ENCODE measurements at regions not wholly inside any gene's neighbourhood (a gene's known extent, or its start where the extent isn't known, plus 50 kb on each side); places are given as distances from the start of the nearest gene placed in this dataset.

- no peaks in the 10 kb centered on the region for H3K27me3 Mint-ChIP-seq
- no peak overlapping the region for H3K4me3 Mint-ChIP-seq (ENCODE audit: low read depth)
- H3K4me1 Mint-ChIP-seq (ENCODE audit: low read depth): peaks cover 5% of the 10 kb centered on the region
- TF ChIP-seq CTCF (IDR thresholded peaks at IDR 0.05; ENCODE audit: unreplicated experiment): no peak
- H3K36me3 Mint-ChIP-seq (ENCODE audit: insufficient read depth): no peaks in the 10 kb centered on the region
- no peaks in the 10 kb centered on the region for H3K9me3 Mint-ChIP-seq (ENCODE audit: low read depth)
- DNase-seq (ENCODE audit: low spot score, unreplicated experiment): no peak
- no peak overlapping the region for H3K27ac Mint-ChIP-seq
Measured at GRCh38 chr3:6262010-6262409, 598.9 kb upstream of the GRM7 start.

GRCh38 chr3:6264036-6264435, 596.9 kb upstream of the GRM7 start:
- DNase-seq (ENCODE audit: low spot score, unreplicated experiment): no peak
- Mint-ChIP-seq H3K36me3 (ENCODE audit: insufficient read depth) (no peaks in the 10 kb centered on the region), H3K27me3 (no peaks in the 10 kb centered on the region)

DNA sequence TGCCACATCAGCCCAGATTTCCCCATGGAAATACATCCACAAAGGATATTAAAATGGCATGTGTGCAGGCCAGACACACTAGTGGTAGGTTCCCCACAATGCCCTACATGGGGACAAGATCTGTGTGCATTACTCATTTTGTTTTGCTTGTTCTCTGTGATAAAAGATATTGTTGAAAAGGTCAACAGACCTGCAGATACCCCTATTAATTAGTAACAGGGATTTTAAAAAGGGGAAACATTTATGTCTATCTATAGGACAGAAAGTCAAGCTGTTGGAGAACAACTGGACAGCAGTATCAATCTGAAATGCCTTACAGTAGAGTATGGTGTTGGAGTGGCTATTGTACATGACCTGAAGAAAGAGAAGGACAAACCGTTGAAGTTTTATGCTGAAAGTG, 596.0 kb upstream of the GRM7 start:
- Mint-ChIP-seq H3K36me3 (ENCODE audit: insufficient read depth) (no peaks in the 10 kb centered on the region), H3K27me3 (no peaks in the 10 kb centered on the region), H3K9me3 (ENCODE audit: low read depth) (peaks cover 2% of the 10 kb centered on the region), H3K4me3 (ENCODE audit: low read depth) (no peak overlapping the region), H3K27ac (no peak overlapping the region), H3K4me1 (ENCODE audit: low read depth) (peaks cover 5% of the 10 kb centered on the region)
- no peak for DNase-seq (ENCODE audit: low spot score, unreplicated experiment)
- TF ChIP-seq CTCF (IDR thresholded peaks at IDR 0.05; ENCODE audit: unreplicated experiment): no peak

More at GRCh38 chr3:6264036-6264435, 596.9 kb upstream of the GRM7 start:
- H3K4me1 Mint-ChIP-seq (ENCODE audit: low read depth): peaks cover 5% of the 10 kb centered on the region
- no peak for TF ChIP-seq CTCF (IDR thresholded peaks at IDR 0.05; ENCODE audit: unreplicated experiment)
- no peak overlapping the region for H3K4me3 Mint-ChIP-seq (ENCODE audit: low read depth)
- no peak overlapping the region for H3K27ac Mint-ChIP-seq
- H3K9me3 Mint-ChIP-seq (ENCODE audit: low read depth): peaks cover 2% of the 10 kb centered on the region

DNA sequence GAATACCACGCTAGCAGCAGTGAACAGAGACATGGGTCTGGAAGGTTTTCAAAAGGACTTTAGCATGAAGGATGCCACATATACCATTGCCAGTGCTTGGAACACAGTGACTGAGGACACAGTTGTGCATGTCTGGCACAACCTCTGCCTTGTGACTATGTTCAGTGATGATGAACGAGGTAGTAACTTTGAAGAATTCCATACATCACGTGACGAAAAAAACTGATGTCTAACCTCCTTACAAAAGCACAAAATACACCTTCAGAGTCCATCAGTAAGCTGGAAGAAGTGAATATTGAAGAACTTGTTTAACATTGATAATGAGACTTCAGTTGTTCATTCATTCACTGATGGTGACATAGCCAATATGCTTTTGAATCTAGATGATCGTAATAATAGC, 594.8 kb upstream of the GRM7 start:
- no peaks in the 10 kb centered on the region for H3K27me3 Mint-ChIP-seq
- H3K36me3 Mint-ChIP-seq (ENCODE audit: insufficient read depth): no peaks in the 10 kb centered on the region
- no peak overlapping the region for H3K27ac Mint-ChIP-seq
- peaks cover 6% of the 10 kb centered on the region for H3K9me3 Mint-ChIP-seq (ENCODE audit: low read depth)
- peaks cover 5% of the 10 kb centered on the region for H3K4me1 Mint-ChIP-seq (ENCODE audit: low read depth)
- DNase-seq (ENCODE audit: low spot score, unreplicated experiment): no peak
- no peak overlapping the region for H3K4me3 Mint-ChIP-seq (ENCODE audit: low read depth)
- no peak for TF ChIP-seq CTCF (IDR thresholded peaks at IDR 0.05; ENCODE audit: unreplicated experiment)

GRCh38 chr3:6273878-6274277, 587.0 kb upstream of the GRM7 start:
- H3K27me3 Mint-ChIP-seq: no peaks in the 10 kb centered on the region
- H3K36me3 Mint-ChIP-seq (ENCODE audit: insufficient read depth): no peaks in the 10 kb centered on the region
- no peak overlapping the region for H3K27ac Mint-ChIP-seq
- H3K4me1 Mint-ChIP-seq (ENCODE audit: low read depth): no peaks in the 10 kb centered on the region
- TF ChIP-seq CTCF (IDR thresholded peaks at IDR 0.05; ENCODE audit: unreplicated experiment): no peak
- no peak for DNase-seq (ENCODE audit: low spot score, unreplicated experiment)
- H3K9me3 Mint-ChIP-seq (ENCODE audit: low read depth): peaks cover 6% of the 10 kb centered on the region
- no peak overlapping the region for H3K4me3 Mint-ChIP-seq (ENCODE audit: low read depth)
